ENCODE measurements at regions not wholly inside any gene's neighbourhood (a gene's known extent, or its start where the extent isn't known, plus 50 kb on each side); places are given as distances from the start of the nearest gene placed in this dataset.

DNA sequence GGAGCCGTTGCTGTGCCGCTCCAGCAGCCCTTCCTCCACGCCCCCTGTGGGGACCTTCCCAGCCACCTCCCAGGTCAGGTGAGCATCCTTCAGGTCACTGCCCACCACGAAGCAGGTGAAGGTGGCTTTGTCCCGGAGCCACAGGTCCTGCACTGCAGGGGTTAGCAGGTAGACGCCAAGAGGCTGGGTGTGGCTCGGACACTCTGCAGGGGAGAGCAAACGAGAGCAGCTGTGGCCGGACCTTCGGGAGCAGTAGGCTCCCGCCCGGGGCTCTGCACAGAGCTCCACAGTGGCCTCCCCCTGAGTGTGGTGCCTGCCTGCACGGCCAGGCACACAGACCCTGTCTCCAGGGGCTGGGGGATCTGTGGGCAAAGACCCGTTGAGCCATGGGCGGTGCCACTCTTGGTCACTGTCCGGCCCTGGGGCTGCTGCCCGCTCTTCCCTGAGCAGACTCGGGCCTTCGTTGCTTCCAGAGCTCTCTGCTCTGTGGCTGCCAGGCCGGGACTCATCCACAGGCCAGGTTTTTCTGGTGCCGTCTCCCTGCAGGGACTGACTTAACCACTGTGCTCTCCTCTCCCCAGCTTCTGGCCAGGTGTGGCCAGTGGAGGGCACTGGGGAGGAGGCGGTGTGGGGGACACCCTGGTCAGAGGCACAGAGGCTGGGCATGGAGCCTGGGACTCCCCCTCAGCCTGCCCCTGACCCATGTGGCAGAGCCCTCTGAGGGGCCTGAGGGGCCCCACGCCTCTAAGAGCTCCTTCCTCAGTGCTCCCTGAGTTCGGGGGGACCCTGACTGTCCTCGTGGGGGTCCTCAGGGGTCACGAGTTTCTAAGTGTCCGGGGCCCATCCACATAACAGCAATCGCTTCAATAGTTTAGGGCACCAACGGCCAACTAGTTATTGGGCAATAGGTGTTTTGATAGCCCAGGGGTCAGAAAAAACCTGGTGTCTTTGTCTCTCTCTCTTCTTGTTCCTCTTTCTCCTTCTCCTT, 314.9 kb downstream of the TMEM121 start:
- TF ChIP-seq, protein P1, sequence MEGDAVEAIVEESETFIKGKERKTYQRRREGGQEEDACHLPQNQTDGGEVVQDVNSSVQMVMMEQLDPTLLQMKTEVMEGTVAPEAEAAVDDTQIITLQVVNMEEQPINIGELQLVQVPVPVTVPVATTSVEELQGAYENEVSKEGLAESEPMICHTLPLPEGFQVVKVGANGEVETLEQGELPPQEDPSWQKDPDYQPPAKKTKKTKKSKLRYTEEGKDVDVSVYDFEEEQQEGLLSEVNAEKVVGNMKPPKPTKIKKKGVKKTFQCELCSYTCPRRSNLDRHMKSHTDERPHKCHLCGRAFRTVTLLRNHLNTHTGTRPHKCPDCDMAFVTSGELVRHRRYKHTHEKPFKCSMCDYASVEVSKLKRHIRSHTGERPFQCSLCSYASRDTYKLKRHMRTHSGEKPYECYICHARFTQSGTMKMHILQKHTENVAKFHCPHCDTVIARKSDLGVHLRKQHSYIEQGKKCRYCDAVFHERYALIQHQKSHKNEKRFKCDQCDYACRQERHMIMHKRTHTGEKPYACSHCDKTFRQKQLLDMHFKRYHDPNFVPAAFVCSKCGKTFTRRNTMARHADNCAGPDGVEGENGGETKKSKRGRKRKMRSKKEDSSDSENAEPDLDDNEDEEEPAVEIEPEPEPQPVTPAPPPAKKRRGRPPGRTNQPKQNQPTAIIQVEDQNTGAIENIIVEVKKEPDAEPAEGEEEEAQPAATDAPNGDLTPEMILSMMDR (IDR thresholded peaks at IDR 0.05; ENCODE audit: low read depth, low read length): no peak
- DNase-seq (ENCODE audit: extremely low read depth, low read depth): no peak

DNA sequence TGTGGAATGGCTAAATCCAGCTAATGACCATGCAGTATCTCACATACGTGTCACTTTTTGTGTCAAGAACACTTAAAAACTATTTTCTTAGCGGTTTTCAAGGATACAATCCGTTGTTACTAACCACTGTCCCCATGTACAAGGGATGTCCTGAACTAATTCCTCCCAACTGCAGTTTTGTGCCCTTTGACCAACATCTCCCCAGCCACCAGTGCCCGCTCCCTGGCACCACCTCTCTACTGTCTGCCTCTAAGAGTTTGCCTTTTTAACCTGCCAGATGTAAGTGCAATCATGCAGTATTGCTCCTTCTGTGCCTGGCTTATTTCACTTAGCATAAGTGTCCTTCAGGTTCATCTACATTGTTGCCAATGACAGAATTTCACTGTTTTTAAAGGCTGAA, 315.7 kb downstream of the TMEM121 start:
- TF ChIP-seq, protein P1 (IDR thresholded peaks at IDR 0.05; ENCODE audit: low read depth, low read length): no peak
- no peak for DNase-seq (ENCODE audit: extremely low read depth, low read depth)

DNA sequence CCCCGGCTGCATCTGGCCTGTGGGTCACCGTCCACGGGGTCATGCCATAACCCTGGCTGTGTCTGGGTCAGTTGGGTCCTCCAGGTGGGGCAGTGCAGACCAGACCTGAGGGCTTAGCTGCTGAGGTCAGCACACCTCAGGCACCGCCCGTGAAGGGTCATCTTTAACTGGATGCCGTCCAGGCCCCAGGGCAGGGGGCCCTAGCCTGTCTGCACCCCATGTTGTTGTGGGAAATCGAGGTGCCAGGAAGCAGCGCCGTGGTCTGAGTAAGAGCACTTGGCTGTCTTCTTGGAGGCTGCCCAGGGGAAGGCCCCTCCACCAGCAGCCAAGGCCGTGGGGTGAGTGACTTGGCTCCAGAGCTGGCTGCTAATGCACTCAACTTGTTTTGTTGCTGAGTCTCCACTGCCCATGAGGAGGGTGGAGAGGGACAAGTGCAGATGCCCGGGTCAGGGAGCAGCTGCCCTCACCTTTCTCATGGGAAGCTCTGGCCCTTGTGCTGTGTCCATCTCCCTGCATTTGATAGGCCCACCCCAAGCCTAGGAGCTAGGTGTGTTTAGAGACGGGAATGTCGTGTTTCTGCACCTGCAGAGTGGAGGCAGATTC, 317.2 kb downstream of the TMEM121 start:
- TF ChIP-seq, protein P1 (IDR thresholded peaks at IDR 0.05; ENCODE audit: low read depth, low read length): no peak
- no peak for DNase-seq (ENCODE audit: extremely low read depth, low read depth)

DNA sequence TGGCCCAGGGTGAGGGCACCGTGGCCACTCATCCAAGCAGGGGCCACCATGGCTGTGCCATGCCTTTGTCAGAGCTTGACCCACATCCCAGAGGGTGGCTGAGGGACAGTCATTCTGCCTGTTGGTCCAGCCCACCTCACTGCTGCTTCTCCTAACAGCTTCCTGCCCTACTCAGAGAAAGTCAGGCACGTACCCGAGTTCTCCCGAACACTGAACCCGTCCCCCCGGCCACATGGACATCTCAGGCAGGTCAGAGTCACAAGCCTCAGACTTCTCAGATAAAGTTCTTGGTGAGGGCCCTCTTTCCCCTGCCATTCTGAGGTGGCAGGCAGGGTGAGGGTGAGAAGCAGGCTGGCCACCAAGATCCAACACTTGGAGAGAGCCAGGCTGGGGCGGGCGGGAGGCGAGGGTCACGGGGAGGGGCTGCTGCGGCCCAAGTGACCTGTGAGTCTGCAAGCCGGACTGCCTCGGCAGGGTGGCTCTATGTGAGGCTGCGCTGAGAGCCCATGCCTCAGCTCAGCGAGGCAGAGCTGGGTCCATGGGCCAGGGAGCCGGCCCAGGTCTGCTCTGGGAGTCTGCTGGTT, 317.8 kb downstream of the TMEM121 start:
- TF ChIP-seq, protein P1 (IDR thresholded peaks at IDR 0.05; ENCODE audit: low read depth, low read length): no peak
- DNase-seq (ENCODE audit: extremely low read depth, low read depth): no peak

DNA sequence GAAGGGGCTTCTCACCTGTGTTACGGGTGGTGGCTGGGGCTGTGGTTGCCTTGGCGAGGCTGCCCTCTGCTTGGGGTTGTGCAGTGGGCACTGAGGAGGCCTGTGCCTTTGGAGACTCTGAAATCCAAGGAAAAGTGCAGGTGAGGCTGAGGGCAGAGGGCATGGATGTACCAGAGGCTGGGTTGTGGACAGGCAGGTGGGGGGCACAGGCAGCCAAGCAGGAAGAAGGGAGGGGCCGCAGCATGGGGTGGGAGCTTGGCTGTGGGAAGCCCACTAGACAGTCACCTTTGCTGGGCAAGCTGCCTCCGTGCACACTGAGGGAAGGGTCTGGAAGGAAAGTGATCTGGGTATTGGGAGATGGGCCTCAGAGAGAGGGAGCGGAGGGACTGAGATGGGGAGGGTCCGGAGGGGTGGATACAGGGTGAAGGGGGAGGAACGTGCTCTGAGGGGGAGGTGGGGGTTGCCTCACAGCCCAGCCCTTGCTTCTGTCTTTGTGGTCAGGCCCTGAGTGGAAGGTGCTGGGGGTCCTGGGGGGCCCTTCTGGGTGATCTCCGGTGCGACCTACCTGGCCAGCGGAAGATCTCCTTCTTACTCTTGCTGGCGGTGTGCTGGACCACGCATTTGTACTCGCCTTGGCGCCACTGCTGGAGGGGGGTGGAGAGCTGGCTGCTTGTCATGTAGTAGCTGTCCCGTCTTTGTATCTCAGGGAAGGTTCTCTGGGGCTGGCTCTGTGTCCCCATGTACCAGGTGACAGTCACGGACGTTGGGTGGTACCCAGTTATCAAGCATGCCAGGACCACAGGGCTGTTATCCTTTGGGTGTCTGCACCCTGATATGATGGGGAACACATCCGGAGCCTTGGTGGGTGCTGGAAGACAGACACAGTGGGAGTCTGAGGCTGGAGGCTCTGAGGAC, 318.7 kb downstream of the TMEM121 start:
- DNase-seq (ENCODE audit: extremely low read depth, low read depth): no peak
- TF ChIP-seq, protein P1 (IDR thresholded peaks at IDR 0.05; ENCODE audit: low read depth, low read length): no peak

DNA sequence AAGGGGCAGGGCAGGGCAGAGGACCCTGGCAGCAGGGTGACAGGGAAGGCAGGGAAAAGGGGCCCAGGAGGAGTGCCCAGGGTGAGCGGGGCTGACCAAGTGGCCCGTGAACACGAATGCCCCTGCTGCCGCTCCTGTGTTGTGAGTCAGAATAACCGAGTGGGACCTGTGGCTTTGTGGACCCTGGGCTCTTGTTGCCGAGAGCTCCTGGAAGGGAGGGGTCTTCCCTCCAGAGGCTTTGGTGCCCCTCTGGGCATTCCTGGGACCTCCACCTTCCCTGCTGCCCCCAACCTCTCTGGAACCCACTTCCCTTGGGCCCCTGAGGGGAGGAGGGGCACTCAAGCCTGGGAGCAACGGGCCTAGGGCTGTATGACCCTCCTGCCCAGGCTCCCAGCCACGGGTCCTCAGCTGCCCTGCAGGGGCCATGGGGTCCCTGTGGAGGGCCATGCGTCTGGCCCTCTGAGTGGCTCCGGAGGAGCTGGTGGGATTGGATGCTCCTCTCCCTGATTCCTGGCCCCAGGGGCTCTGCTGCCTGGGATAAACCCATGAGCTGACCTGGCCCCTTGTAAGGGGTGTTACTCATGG, 319.4 kb downstream of the TMEM121 start:
- DNase-seq (ENCODE audit: extremely low read depth, low read depth): no peak
- TF ChIP-seq, protein P1 (IDR thresholded peaks at IDR 0.05; ENCODE audit: low read depth, low read length): no peak
